ENCODE measurements at regions not wholly inside any gene's neighbourhood (a gene's known extent, or its start where the extent isn't known, plus 50 kb on each side); places are given as distances from the start of the nearest gene placed in this dataset.

DNA sequence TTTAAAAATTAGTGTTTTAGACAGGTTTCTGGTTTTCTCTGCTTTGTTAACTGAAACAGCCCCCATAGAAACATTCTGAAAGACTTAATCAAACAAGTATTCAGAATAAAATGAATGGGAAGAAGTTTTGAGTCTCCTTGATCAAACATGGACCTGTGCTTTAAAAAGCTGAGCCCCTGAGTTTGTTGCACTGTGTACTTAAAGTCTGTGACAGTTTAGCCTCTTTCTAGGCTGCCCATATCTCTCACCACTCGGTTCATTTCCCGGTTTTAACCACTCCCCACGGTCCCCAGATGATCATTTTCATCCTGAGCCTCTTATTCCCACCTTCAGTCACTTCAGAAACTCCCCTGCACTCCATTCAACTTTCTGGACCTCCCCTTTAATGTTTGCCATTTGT, 215.9 kb upstream of the DMRT1 start:
- peaks cover 16% of the 10 kb centered on the region for H3K4me1 Mint-ChIP-seq
- H3K36me3 ChIP-seq (ENCODE audit: insufficient read depth), result no peaks in the 10 kb centered on the region
- no peak overlapping the region for H3K4me3 ChIP-seq
- H3K9me3 Mint-ChIP-seq, result no peaks in the 10 kb centered on the region; the same call in 2 of the 3 replicates
- ATAC-seq, result no peak
- H3K36me3 Mint-ChIP-seq (ENCODE audit: low read depth), result peaks cover 4% of the 10 kb centered on the region; the same call in 1 of the 3 replicates
- no peaks in the 10 kb centered on the region for H3K9me2 ChIP-seq (ENCODE audit: insufficient read depth)
- no peak overlapping the region for H3K27ac Mint-ChIP-seq
- peaks cover 11% of the 10 kb centered on the region for H3K79me2 ChIP-seq (replicated peaks; ENCODE audit: insufficient read depth)
- TF ChIP-seq CREB1 (CRISPR knock-in tag; IDR thresholded peaks at IDR 0.05; ENCODE audit: low read depth) (no peak), ZNF114 (CRISPR knock-in tag; IDR thresholded peaks at IDR 0.05) (no peak), EZH2 (IDR thresholded peaks at IDR 0.05; ENCODE audit: low read depth, unreplicated experiment) (no peak), ETS1 (IDR thresholded peaks at IDR 0.05) (no peak), STAT1 (IDR thresholded peaks at IDR 0.05; ENCODE audit: unreplicated experiment) (no peak), POLR2AphosphoS5 (IDR thresholded peaks at IDR 0.05; ENCODE audit: low read depth) (no peak), EZH2phosphoT487 (IDR thresholded peaks at IDR 0.05; ENCODE audit: unreplicated experiment) (no peak), NANOG (IDR thresholded peaks at IDR 0.05; ENCODE audit: borderline replicate concordance) (no peak), ZNF331 (CRISPR knock-in tag; IDR thresholded peaks at IDR 0.05; ENCODE audit: low read depth) (no peak), JUNB (IDR thresholded peaks at IDR 0.05; ENCODE audit: unreplicated experiment) (no peak)
- TF ChIP-seq, protein P1, sequence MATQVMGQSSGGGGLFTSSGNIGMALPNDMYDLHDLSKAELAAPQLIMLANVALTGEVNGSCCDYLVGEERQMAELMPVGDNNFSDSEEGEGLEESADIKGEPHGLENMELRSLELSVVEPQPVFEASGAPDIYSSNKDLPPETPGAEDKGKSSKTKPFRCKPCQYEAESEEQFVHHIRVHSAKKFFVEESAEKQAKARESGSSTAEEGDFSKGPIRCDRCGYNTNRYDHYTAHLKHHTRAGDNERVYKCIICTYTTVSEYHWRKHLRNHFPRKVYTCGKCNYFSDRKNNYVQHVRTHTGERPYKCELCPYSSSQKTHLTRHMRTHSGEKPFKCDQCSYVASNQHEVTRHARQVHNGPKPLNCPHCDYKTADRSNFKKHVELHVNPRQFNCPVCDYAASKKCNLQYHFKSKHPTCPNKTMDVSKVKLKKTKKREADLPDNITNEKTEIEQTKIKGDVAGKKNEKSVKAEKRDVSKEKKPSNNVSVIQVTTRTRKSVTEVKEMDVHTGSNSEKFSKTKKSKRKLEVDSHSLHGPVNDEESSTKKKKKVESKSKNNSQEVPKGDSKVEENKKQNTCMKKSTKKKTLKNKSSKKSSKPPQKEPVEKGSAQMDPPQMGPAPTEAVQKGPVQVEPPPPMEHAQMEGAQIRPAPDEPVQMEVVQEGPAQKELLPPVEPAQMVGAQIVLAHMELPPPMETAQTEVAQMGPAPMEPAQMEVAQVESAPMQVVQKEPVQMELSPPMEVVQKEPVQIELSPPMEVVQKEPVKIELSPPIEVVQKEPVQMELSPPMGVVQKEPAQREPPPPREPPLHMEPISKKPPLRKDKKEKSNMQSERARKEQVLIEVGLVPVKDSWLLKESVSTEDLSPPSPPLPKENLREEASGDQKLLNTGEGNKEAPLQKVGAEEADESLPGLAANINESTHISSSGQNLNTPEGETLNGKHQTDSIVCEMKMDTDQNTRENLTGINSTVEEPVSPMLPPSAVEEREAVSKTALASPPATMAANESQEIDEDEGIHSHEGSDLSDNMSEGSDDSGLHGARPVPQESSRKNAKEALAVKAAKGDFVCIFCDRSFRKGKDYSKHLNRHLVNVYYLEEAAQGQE (IDR thresholded peaks at IDR 0.05; ENCODE audit: unreplicated experiment), result no peak
- TF ChIP-seq, protein P2, sequence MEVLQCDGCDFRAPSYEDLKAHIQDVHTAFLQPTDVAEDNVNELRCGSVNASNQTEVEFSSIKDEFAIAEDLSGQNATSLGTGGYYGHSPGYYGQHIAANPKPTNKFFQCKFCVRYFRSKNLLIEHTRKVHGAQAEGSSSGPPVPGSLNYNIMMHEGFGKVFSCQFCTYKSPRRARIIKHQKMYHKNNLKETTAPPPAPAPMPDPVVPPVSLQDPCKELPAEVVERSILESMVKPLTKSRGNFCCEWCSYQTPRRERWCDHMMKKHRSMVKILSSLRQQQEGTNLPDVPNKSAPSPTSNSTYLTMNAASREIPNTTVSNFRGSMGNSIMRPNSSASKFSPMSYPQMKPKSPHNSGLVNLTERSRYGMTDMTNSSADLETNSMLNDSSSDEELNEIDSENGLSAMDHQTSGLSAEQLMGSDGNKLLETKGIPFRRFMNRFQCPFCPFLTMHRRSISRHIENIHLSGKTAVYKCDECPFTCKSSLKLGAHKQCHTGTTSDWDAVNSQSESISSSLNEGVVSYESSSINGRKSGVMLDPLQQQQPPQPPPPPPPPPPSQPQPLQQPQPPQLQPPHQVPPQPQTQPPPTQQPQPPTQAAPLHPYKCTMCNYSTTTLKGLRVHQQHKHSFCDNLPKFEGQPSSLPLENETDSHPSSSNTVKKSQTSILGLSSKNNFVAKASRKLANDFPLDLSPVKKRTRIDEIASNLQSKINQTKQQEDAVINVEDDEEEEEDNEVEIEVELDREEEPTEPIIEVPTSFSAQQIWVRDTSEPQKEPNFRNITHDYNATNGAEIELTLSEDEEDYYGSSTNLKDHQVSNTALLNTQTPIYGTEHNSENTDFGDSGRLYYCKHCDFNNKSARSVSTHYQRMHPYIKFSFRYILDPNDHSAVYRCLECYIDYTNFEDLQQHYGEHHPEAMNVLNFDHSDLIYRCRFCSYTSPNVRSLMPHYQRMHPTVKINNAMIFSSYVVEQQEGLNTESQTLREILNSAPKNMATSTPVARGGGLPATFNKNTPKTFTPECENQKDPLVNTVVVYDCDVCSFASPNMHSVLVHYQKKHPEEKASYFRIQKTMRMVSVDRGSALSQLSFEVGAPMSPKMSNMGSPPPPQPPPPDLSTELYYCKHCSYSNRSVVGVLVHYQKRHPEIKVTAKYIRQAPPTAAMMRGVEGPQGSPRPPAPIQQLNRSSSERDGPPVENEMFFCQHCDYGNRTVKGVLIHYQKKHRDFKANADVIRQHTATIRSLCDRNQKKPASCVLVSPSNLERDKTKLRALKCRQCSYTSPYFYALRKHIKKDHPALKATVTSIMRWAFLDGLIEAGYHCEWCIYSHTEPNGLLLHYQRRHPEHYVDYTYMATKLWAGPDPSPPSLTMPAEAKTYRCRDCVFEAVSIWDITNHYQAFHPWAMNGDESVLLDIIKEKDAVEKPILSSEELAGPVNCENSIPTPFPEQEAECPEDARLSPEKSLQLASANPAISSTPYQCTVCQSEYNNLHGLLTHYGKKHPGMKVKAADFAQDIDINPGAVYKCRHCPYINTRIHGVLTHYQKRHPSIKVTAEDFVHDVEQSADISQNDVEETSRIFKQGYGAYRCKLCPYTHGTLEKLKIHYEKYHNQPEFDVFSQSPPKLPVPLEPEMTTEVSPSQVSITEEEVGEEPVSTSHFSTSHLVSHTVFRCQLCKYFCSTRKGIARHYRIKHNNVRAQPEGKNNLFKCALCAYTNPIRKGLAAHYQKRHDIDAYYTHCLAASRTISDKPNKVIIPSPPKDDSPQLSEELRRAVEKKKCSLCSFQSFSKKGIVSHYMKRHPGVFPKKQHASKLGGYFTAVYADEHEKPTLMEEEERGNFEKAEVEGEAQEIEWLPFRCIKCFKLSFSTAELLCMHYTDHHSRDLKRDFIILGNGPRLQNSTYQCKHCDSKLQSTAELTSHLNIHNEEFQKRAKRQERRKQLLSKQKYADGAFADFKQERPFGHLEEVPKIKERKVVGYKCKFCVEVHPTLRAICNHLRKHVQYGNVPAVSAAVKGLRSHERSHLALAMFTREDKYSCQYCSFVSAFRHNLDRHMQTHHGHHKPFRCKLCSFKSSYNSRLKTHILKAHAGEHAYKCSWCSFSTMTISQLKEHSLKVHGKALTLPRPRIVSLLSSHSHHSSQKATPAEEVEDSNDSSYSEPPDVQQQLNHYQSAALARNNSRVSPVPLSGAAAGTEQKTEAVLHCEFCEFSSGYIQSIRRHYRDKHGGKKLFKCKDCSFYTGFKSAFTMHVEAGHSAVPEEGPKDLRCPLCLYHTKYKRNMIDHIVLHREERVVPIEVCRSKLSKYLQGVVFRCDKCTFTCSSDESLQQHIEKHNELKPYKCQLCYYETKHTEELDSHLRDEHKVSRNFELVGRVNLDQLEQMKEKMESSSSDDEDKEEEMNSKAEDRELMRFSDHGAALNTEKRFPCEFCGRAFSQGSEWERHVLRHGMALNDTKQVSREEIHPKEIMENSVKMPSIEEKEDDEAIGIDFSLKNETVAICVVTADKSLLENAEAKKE (CRISPR knock-in tag; IDR thresholded peaks at IDR 0.05), result no peak
- TF ChIP-seq, protein P3, sequence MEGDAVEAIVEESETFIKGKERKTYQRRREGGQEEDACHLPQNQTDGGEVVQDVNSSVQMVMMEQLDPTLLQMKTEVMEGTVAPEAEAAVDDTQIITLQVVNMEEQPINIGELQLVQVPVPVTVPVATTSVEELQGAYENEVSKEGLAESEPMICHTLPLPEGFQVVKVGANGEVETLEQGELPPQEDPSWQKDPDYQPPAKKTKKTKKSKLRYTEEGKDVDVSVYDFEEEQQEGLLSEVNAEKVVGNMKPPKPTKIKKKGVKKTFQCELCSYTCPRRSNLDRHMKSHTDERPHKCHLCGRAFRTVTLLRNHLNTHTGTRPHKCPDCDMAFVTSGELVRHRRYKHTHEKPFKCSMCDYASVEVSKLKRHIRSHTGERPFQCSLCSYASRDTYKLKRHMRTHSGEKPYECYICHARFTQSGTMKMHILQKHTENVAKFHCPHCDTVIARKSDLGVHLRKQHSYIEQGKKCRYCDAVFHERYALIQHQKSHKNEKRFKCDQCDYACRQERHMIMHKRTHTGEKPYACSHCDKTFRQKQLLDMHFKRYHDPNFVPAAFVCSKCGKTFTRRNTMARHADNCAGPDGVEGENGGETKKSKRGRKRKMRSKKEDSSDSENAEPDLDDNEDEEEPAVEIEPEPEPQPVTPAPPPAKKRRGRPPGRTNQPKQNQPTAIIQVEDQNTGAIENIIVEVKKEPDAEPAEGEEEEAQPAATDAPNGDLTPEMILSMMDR (conservative IDR thresholded peaks at IDR 0.05; ENCODE audit: low read depth in 2 of 2), result no peak
- DNase-seq (ENCODE audit: low spot score), result no peak
- H3K4me2 ChIP-seq, result no peak overlapping the region
- no peaks in the 10 kb centered on the region for H3F3A ChIP-seq (replicated peaks; ENCODE audit: low read depth)
- H2AFZ ChIP-seq, result no peak overlapping the region
- H3K4me3 Mint-ChIP-seq, result no peak overlapping the region
- peaks cover 5% of the 10 kb centered on the region for H3K27me3 Mint-ChIP-seq (ENCODE audit: insufficient read depth, low read depth, poor library complexity)
- H3K4me1 ChIP-seq (ENCODE audit: insufficient read depth), result peaks cover 11% of the 10 kb centered on the region; the same call in 1 of the 2 replicates
- 0 out of 2 replicates have a peak, but pooled peaks cover 7% of the 10 kb centered on the region for H4K20me1 ChIP-seq (replicated peaks; ENCODE audit: insufficient read depth)
- no peak overlapping the region; the same call in 1 of the 2 replicates for H3K27ac ChIP-seq (ENCODE audit: low read depth)
- no peaks in the 10 kb centered on the region for H3K27me3 ChIP-seq (ENCODE audit: insufficient read depth)

Data from GM23338 (cell line).